ENCODE measurements at regions not wholly inside any gene's neighbourhood (a gene's known extent, or its start where the extent isn't known, plus 50 kb on each side); places are given as distances from the start of the nearest gene placed in this dataset.

GRCh38 chr2:145339646-145340045 is 819.7 kb upstream of the ZEB2 start:
- no peak overlapping the region for H3K4me3 ChIP-seq
- no peak for TF ChIP-seq Cebpa-rat (IDR thresholded peaks at IDR 0.05)

GRCh38 chr2:145332210-145332898 is 812.4 kb upstream of the ZEB2 start:
- H3K36me3 ChIP-seq, result no peaks in the 10 kb centered on the region
- no peak overlapping the region for H3K9ac ChIP-seq
- H4K20me1 ChIP-seq, result no peaks in the 10 kb centered on the region
- H3K27ac ChIP-seq, result no peak overlapping the region
- TF ChIP-seq Cebpa-rat (IDR thresholded peaks at IDR 0.05), result no peak
- no peaks in the 10 kb centered on the region for H3K9me3 ChIP-seq (replicated peaks in 1 of 11)
- H3K27me3 ChIP-seq, result no peaks in the 10 kb centered on the region
- no peaks in the 10 kb centered on the region for H3K4me1 ChIP-seq
- H3K4me3 ChIP-seq, result no peak overlapping the region
- H3K4me2 ChIP-seq, result no peak overlapping the region

More at GRCh38 chr2:145339646-145340045, 819.7 kb upstream of the ZEB2 start:
- Histone ChIP-seq H3K27me3 (no peaks in the 10 kb centered on the region), H4K20me1 (no peaks in the 10 kb centered on the region), H3K4me1 (0 out of 20 replicates have a peak, but pooled peaks cover 0 to 5% (median 0%) of the 10 kb centered on the region in 10 experiments), H3K4me2 (no peak overlapping the region), H3K9me3 (replicated peaks in 1 of 11) (peaks cover 8 to 23% (median 13%) of the 10 kb centered on the region in 11 experiments; a peak in 17 of 22 replicates), H3K9ac (no peak overlapping the region), H3K36me3 (no peaks in the 10 kb centered on the region), H3K27ac (no peak overlapping the region)

- H3K36me3 ChIP-seq, result no peaks in the 10 kb centered on the region
- no peaks in the 10 kb centered on the region for H3K9me3 ChIP-seq (replicated peaks in 1 of 11)
- H3K4me3 ChIP-seq, result no peak overlapping the region
- H3K4me1 ChIP-seq, result no peaks in the 10 kb centered on the region
- no peaks in the 10 kb centered on the region for H3K27me3 ChIP-seq
- no peaks in the 10 kb centered on the region for H4K20me1 ChIP-seq
- H3K27ac ChIP-seq, result no peak overlapping the region
- no peak for TF ChIP-seq Cebpa-rat (IDR thresholded peaks at IDR 0.05)
- no peak overlapping the region for H3K9ac ChIP-seq
- H3K4me2 ChIP-seq, result no peak overlapping the region
Observed at GRCh38 chr2:145329971-145330370, 810.1 kb upstream of the ZEB2 start.

- Histone ChIP-seq H3K9ac (no peak overlapping the region), H3K4me3 (no peak overlapping the region), H3K27me3 (no peaks in the 10 kb centered on the region), H3K27ac (no peak overlapping the region), H3K36me3 (no peaks in the 10 kb centered on the region), H4K20me1 (no peaks in the 10 kb centered on the region), H3K4me1 (peaks cover 0 to 4% (median 0%) of the 10 kb centered on the region in 10 experiments; a peak in 1 of 20 replicates), H3K4me2 (no peak overlapping the region), H3K9me3 (replicated peaks in 1 of 11) (no peaks in the 10 kb centered on the region)
- TF ChIP-seq Cebpa-rat (IDR thresholded peaks at IDR 0.05), result no peak
Observed at GRCh38 chr2:145325485-145325884, 805.6 kb upstream of the ZEB2 start.

- no peaks in the 10 kb centered on the region for H4K20me1 ChIP-seq
- no peak for TF ChIP-seq Cebpa-rat (IDR thresholded peaks at IDR 0.05)
- no peak overlapping the region for H3K4me3 ChIP-seq
- peaks cover 0 to 4% (median 0%) of the 10 kb centered on the region in 10 experiments; a peak in 1 of 20 replicates for H3K4me1 ChIP-seq
- no peaks in the 10 kb centered on the region for H3K36me3 ChIP-seq
- no peak overlapping the region for H3K27ac ChIP-seq
- H3K27me3 ChIP-seq, result no peaks in the 10 kb centered on the region
- H3K9ac ChIP-seq, result no peak overlapping the region
- no peak overlapping the region for H3K4me2 ChIP-seq
- no peaks in the 10 kb centered on the region for H3K9me3 ChIP-seq (replicated peaks in 1 of 11)
Observed at GRCh38 chr2:145324748-145325147, 804.8 kb upstream of the ZEB2 start.

- no peaks in the 10 kb centered on the region for H3K9me3 ChIP-seq (replicated peaks in 1 of 11)
- TF ChIP-seq Cebpa-rat (IDR thresholded peaks at IDR 0.05), result no peak
- no peaks in the 10 kb centered on the region for H3K36me3 ChIP-seq
- peaks cover 0 to 4% (median 0%) of the 10 kb centered on the region in 10 experiments; a peak in 1 of 20 replicates for H3K4me1 ChIP-seq
- no peaks in the 10 kb centered on the region for H3K27me3 ChIP-seq
- H3K4me2 ChIP-seq, result no peak overlapping the region
- no peak overlapping the region for H3K9ac ChIP-seq
- H3K27ac ChIP-seq, result no peak overlapping the region
- no peaks in the 10 kb centered on the region for H4K20me1 ChIP-seq
- no peak overlapping the region for H3K4me3 ChIP-seq
Observed at GRCh38 chr2:145323512-145323911, 803.6 kb upstream of the ZEB2 start.

- Histone ChIP-seq H4K20me1 (no peaks in the 10 kb centered on the region), H3K9me3 (replicated peaks in 1 of 11) (no peaks in the 10 kb centered on the region), H3K27ac (no peak overlapping the region), H3K4me3 (no peak overlapping the region), H3K9ac (no peak overlapping the region), H3K36me3 (no peaks in the 10 kb centered on the region), H3K4me2 (no peak overlapping the region), H3K4me1 (peaks cover 0 to 4% (median 0%) of the 10 kb centered on the region in 10 experiments; a peak in 1 of 20 replicates), H3K27me3 (no peaks in the 10 kb centered on the region)
- no peak for TF ChIP-seq Cebpa-rat (IDR thresholded peaks at IDR 0.05)
Observed at GRCh38 chr2:145321344-145321743, 801.4 kb upstream of the ZEB2 start.

DNA sequence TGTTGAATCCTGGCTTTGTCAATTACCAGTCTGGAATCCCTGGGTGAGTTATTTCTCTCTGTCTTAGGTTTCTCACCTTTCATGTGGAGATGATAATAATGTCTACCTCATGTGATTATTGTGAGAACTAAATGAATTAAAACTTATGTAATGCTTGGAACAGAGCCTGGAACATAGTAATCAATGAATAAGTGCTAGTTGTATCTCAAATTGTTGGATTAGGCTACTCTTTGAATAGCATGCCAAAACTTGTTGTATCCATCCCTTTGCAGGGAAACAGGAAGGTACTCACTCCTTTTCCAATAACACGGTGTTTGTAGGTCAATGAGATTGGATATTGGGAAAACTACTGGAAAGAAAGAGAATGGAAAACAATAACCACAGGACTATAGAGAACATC is 796.6 kb upstream of the ZEB2 start:
- no peak overlapping the region for H3K27ac ChIP-seq
- H3K27me3 ChIP-seq, result no peaks in the 10 kb centered on the region
- no peak for TF ChIP-seq Cebpa-rat (IDR thresholded peaks at IDR 0.05)
- H3K4me2 ChIP-seq, result no peak overlapping the region
- no peaks in the 10 kb centered on the region for H4K20me1 ChIP-seq
- H3K4me3 ChIP-seq, result no peak overlapping the region
- no peaks in the 10 kb centered on the region for H3K4me1 ChIP-seq
- no peaks in the 10 kb centered on the region for H3K36me3 ChIP-seq
- H3K9me3 ChIP-seq (replicated peaks in 1 of 11), result peaks cover 23 to 41% (median 33%) of the 10 kb centered on the region in 11 experiments
- H3K9ac ChIP-seq, result no peak overlapping the region

DNA sequence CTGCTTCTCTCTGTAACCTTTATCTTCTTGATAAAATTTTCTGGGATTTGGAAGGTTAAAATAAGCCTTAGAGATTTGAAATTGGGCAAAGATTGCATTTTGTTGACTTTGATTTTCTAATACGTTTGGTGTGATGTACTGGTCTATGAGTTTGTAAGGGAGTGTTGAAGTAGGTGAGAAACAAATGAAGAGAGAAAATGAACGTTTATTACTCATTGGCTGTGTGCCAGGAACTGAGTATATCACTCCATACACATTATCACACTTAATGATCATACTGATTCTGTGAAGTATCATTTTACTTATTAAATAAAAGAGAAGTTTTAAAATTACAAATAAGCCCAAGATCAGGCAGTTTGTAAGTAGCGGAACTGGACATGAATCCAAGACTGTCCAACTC is 795.1 kb upstream of the ZEB2 start:
- H3K27ac ChIP-seq, result no peak overlapping the region
- H3K4me1 ChIP-seq, result no peaks in the 10 kb centered on the region
- H4K20me1 ChIP-seq, result no peaks in the 10 kb centered on the region
- TF ChIP-seq Cebpa-rat (IDR thresholded peaks at IDR 0.05), result no peak
- no peak overlapping the region for H3K4me2 ChIP-seq
- H3K4me3 ChIP-seq, result no peak overlapping the region
- no peaks in the 10 kb centered on the region for H3K36me3 ChIP-seq
- no peaks in the 10 kb centered on the region for H3K27me3 ChIP-seq
- H3K9me3 ChIP-seq (replicated peaks in 1 of 11), result peaks cover 37 to 55% (median 45%) of the 10 kb centered on the region in 11 experiments
- no peak overlapping the region for H3K9ac ChIP-seq

GRCh38 chr2:145314119-145314633 is 794.3 kb upstream of the ZEB2 start:
- no peaks in the 10 kb centered on the region for H3K4me1 ChIP-seq
- H3K36me3 ChIP-seq, result no peaks in the 10 kb centered on the region
- H3K9me3 ChIP-seq (replicated peaks in 1 of 11), result peaks cover 42 to 63% (median 48%) of the 10 kb centered on the region in 11 experiments
- no peaks in the 10 kb centered on the region for H3K27me3 ChIP-seq
- no peak for TF ChIP-seq Cebpa-rat (IDR thresholded peaks at IDR 0.05)
- no peak overlapping the region for H3K27ac ChIP-seq
- no peak overlapping the region for H3K4me3 ChIP-seq
- no peak overlapping the region for H3K4me2 ChIP-seq
- H4K20me1 ChIP-seq, result no peaks in the 10 kb centered on the region
- H3K9ac ChIP-seq, result no peak overlapping the region
